Testis (tissue), 2 donors: ENCODE measurements at regions not wholly inside any gene's neighbourhood (a gene's known extent, or its start where the extent isn't known, plus 50 kb on each side); places are given as distances from the start of the nearest gene placed in this dataset.

Source experiments
- CTCF ChIP-seq, 3 experiments: fragments of 450-650 bp in 2 of 3; fragments of 200-600 bp in 1 of 3; sonication (generic) in 1 of 3; IDR thresholded peaks; one replicate each; pipeline ENCODE4 v1.5.1; 2016 to 2019; ENCODE audit warnings: antibody characterized with exemption in 3 of 3, mild to moderate bottlenecking in 2 of 3, moderate library complexity in 1 of 3
- POLR2A ChIP-seq: fragments of 450-650 bp; IDR thresholded peaks from one replicate; pipeline ENCODE4 v1.6.1; 2017; ENCODE audit warnings: antibody characterized with exemption, mild to moderate bottlenecking, moderate library complexity

GRCh38 chr2:14826518-14826917, 194.0 kb downstream of the LRATD1 start:
- TF ChIP-seq CTCF (IDR thresholded peaks at IDR 0.05) (no peak), POLR2A (no peak)
